NCI-H1105 treated with DMSO at 0.1 percent for 48 hours (cell line): ENCODE measurements at regions not wholly inside any gene's neighbourhood (a gene's known extent, or its start where the extent isn't known, plus 50 kb on each side); places are given as distances from the start of the nearest gene placed in this dataset.
"Not testable (repeated sequence)": the region's sequence is repeated elsewhere in the genome, so short reads cannot be mapped to it uniquely, and the experiment has no call there.

Source experiments
- DNase-seq: peaks from one replicate; lab custom pipeline; 2025; lab: John Stamatoyannopoulos, UW

- DNase-seq: not testable (repeated sequence)
These were observed 198.0 kb downstream of the MEIS1 start for GRCh38 chr2:66632882-66633281.

GRCh38 chr2:66633631-66634030 lies 198.7 kb downstream of the MEIS1 start:
- DNase-seq: no peak

GRCh38 chr2:66634784-66635183 lies 199.9 kb downstream of the MEIS1 start:
- no peak for DNase-seq

- no peak for DNase-seq
These were observed 206.8 kb downstream of the MEIS1 start for GRCh38 chr2:66641685-66642084.

- DNase-seq: not testable (repeated sequence)
These were observed 213.2 kb downstream of the MEIS1 start for GRCh38 chr2:66648081-66648480.

GRCh38 chr2:66649006-66649405 lies 214.1 kb downstream of the MEIS1 start:
- no peak for DNase-seq

GRCh38 chr2:66651295-66651694 lies 216.4 kb downstream of the MEIS1 start:
- DNase-seq: no peak

- no peak for DNase-seq
These were observed 225.9 kb downstream of the MEIS1 start for GRCh38 chr2:66660804-66661203.

- no peak for DNase-seq
These were observed 226.6 kb downstream of the MEIS1 start for GRCh38 chr2:66661253-66662173.

GRCh38 chr2:66665124-66665984 lies 230.4 kb downstream of the MEIS1 start:
- no peak for DNase-seq

GRCh38 chr2:66667301-66667700 lies 232.4 kb downstream of the MEIS1 start:
- no peak for DNase-seq

- DNase-seq: no peak
These were observed 238.4 kb downstream of the MEIS1 start for GRCh38 chr2:66673286-66673685.

GRCh38 chr2:66674087-66674486 lies 239.2 kb downstream of the MEIS1 start:
- no peak for DNase-seq

GRCh38 chr2:66675591-66675990 lies 240.7 kb downstream of the MEIS1 start:
- DNase-seq: no peak

- DNase-seq: no peak
These were observed 244.5 kb downstream of the MEIS1 start for GRCh38 chr2:66679442-66679841.

- DNase-seq: no peak
These were observed 247.6 kb downstream of the MEIS1 start for GRCh38 chr2:66682476-66682875.

- no peak for DNase-seq
These were observed 248.1 kb downstream of the MEIS1 start for GRCh38 chr2:66683064-66683463.

GRCh38 chr2:66683599-66683998 lies 248.7 kb downstream of the MEIS1 start:
- DNase-seq: no peak

- DNase-seq: no peak
These were observed 249.4 kb downstream of the MEIS1 start for GRCh38 chr2:66684289-66684688.

- no peak for DNase-seq
These were observed 251.8 kb downstream of the MEIS1 start for GRCh38 chr2:66686755-66687154.

- no peak for DNase-seq
These were observed 254.0 kb downstream of the MEIS1 start for GRCh38 chr2:66688951-66689350.

GRCh38 chr2:66689456-66690051 lies 254.6 kb downstream of the MEIS1 start:
- DNase-seq: no peak
